GM19438 (cell line): ENCODE measurements at regions not wholly inside any gene's neighbourhood (a gene's known extent, or its start where the extent isn't known, plus 50 kb on each side); places are given as distances from the start of the nearest gene placed in this dataset.

Experiments
- ATAC-seq: cut with Tn5 transposase; IDR thresholded peaks from one replicate; pipeline ENCODE4 v1.9.1; 2021; ENCODE audit warnings: low read depth; ENCODE audit not compliant: unreplicated experiment

DNA sequence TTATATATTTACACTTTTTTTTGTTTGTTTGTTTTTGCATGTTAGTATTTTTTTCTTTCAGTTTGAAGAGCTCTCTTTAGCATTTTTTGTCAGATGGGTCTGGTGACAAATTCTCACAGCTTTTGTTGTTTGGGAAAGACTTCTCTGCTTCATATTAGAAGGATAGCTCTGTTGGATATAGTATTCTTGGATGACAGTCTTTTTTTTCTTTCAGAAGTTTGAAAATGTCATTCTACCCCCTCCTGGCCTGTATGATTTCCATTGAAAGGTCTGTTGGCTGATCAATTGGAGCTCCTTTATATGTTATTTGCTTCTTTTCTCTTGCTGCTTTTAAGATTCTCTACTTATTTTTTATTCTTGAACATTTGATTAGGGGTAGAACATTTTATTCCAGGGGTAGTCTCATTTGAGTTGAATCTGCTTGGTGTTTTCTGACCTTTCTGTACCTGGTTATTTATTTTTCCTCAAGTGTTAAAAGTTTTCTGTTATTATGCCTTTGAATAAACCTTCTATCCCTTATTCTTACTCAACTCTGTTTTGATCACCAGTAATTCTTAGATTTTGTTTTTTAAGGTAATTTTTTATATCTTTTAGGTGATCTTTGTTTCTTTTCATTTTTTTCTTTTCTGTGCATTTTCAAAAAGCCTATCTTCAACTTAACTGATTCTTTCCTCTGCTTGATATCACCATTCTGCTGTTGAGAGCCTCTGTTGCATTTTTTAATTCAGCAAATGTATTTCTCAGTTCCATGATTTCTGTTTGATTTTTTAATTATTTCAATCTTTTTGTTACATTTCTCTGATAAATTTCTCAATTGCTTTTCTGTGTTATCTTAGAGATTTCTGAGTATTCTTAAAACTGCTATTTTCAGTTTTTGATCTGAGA is 176.8 kb upstream of the ECI2 start:
- no peak for ATAC-seq

DNA sequence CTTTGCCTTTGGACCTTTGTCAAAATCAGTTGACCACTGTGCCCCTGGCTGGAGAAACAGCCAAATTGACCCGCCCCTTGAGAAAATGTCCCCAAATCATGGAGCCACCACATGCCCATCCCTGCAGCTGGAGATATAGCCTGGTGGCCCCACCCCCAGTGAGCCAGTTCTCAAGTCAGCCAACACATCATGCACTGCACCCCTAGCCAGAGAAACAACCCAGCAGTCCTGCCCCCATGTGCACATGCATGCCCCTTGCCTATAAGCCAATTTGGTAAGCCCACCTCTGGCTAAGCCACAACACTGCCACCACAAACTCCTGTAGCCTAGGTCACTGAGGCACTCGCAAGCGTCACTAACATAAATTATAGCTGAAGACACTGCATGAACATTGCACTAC is 174.2 kb upstream of the ECI2 start:
- no peak for ATAC-seq

DNA sequence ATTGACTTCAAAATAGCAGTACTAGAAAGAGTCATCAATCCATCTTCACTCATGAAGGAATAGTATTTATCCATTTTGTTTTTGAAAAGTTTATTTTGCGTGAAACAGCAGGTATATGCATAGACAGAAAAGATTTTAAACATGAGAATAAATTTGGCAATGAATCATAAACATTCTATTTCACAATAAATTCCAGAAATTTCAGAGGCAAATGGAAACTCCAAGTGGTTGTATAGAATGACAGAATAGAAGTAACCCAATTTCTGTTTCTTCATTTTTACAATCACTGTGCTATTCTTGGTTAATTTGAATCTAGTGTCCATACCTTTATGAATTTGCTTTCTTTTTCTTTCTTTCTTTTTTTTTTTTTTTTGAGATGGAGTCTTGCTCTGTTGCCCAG is 173.0 kb upstream of the ECI2 start:
- no peak for ATAC-seq

DNA sequence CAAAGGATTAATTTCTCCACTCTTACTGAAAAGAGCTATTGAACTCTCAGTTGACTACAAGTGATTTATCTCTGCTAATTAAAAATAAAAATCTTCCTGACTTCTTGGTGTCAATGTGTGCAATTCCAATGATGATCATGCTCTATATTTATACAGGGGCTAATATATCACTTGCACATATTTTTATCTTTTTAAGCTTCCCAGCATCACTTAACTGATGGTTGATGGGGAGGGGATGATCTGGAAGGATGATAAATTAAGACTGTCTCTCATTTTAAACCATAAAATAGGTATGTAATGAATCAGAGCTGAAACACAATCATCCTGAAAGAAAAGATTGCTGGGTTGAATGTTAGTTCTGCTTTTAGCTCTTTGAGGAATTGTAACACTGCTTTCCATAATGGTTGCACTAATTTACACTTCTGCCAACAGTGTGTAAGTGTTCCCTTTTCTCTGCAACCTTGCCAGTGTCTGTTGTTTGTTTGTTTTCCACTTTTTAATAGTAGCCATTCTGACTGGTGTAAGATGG is 169.6 kb upstream of the ECI2 start:
- ATAC-seq: no peak

DNA sequence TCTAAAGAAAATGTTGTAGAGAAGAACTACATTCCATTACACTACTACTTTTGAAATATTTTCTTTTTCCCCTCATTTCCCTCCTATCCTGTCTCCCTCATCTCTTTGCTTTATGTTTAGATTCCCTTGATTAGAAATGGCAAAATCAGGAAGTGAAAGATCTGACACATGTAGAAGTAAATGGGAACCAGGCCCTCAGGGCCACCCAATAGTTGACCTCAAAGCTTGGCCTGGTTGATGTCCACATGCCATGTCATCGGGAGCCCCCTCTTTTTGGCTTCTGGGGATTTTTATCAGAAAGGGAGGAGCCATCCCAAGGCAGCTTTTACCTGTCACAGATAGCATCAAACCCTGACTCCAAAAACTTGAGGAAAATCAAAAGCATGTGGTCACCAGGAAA is 168.3 kb upstream of the ECI2 start:
- no peak for ATAC-seq

DNA sequence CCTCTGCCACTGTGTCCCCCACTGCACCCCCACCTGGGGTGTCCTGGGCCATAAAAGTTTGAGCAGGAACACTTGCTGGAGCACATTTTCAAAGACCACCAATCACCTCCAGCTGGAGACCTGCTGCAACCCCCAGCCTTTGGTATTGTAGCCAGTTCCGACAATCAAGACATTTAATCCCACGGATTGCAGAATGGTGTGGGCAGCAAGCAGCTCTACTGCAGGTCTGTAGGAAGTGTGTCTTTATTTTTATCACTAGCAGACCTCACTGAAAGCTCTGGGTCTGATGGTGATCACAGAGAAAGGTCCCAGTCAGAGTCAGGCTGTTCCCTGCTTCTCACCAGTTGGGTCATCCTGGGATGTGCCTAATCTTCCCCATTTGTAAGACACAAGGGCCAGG is 167.1 kb upstream of the ECI2 start:
- ATAC-seq: no peak

DNA sequence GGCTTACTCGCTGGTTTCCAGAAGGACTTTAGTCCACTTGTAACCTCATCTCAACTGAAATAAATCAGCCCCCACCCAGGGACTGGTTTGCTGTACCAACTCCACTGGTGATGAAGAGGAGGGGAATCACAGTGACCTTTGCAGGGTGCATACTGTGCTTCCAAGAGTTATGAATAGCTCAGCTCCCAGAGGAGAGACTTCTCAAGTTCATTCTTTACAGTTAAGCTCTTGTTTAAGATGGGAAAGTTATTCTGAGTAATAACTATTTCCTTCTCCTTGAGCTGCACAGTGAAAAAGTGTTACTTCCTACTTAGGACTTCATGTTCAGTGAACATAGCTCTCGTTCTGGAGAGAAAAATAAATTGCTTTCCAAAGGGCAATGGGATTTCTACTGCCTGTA is 166.5 kb upstream of the ECI2 start:
- ATAC-seq: no peak

DNA sequence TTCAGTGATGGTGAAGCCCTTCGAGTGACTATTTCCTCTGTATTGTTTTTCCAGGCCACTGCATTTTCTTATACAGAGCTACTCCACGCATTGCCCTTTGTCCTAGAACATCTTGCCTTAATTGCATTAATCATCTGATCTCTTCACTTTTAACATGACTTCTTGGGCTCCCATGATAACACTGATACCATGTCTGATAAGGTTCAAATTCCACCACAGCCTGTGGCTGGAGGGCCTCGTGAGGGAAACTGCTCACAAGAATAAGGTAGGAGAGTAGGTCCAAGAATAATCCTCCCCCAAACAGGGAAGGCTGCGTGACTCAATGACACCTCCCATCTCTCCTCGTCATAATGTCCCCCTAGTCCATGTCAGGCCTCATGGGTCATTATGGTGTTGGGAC is 165.5 kb upstream of the ECI2 start:
- no peak for ATAC-seq

DNA sequence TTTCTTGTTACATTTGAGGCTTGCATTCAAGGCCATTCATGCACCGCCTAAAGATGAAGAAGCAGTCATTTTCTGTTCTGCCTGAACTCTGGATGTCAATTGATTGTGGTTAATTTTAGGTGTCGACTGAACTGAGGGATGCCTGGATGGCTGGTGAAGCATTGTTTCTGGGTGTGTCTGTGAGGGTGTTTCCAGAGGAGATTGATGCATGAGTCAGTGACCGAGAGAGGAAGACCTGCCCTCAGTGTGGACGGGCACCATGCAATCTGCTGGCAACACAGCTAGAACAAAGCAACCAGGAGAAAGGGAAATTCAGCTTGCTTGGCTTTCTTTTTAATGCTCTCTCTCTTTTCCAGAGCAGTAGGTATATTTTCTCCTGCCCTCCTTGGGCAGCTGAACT is 164.1 kb upstream of the ECI2 start:
- no peak for ATAC-seq

DNA sequence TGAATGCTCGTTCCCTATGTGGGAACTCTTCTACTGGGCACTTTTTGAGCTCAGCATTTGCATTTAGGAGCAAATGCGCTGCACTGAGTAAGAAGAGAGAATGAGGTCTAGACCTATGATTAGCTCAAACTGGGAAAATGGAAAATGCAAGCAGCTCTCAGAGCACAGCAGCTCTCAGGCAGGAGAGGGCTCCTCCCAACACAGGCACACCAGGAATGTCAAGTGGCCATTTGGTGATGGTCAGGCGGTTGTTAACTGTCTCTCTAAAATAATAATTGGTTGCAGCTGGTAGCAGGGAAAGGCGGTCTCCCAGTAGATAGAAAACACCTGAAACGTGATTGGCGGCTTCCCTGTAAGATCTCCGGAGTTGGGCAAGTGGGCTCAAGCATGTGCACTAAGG is 162.0 kb upstream of the ECI2 start:
- no peak for ATAC-seq

DNA sequence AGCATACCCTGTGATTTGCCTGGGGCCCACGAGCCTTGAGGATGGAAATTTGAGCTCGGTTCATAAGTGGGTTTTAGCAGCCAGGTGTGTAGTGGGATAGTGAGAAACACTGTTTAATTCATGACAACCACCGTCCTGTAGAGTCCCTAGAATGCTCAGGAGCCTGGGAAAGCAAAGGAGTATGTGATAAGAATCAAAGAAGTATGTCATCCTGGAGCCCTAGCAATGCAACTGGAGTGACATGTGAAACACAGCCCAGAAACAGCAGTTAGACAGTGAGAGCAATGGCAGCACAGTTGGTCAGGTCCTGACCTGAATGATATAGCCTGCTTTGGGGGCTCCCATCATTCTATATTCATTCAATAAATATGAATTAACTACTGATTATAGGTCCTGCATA is 161.2 kb upstream of the ECI2 start:
- ATAC-seq: no peak

DNA sequence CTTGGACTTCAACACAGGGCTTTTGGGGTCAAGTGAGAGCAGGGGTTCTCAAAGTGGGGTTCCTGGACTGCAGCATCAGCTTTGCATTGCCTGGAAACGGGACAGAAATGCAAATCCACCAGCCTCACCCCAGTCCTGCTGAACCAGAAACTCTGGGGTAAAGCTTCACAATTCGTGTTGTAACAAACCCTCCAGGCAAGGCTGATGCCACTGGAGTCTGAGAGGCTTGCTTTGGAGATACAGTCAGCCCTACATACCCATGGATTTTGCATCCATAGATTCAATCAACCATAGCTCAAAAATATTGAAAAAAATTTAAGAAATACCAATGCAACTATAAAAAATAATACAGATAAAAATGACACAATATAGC is 160.4 kb upstream of the ECI2 start:
- no peak for ATAC-seq

DNA sequence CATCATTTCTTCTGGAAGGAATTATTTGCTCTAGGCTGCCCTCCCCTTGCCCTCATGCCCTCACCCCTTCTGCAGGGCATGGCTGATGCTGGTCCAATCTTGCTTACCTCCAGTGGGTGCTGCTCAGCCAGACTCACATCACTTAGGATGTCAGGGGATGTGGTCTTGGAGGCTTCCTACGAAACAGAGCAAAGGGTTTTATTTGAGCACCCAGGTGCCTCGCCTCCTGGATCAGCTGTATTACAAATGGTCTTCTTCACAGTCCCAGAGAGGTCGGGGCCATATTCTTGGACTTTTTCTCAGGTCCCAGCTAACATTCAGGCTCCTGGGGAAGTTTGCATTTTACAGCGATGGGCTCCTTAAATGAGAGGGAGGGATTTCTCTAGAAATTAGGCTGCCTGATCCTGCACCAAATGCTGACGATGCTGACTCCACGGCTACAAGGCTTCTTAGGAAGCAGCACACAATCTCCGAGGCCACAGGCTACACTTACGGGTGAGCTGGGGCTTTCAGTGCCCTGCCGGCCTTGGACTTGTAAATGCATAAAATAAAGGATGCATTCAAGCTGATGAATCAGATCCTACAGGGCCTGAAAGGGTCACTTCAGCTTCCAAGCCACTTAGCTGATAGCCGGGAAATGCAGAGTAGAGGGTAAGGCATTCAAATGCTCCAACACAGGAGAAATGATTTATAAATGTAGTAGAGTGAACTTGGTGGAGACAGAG is 159.8 kb upstream of the ECI2 start:
- no peak for ATAC-seq

DNA sequence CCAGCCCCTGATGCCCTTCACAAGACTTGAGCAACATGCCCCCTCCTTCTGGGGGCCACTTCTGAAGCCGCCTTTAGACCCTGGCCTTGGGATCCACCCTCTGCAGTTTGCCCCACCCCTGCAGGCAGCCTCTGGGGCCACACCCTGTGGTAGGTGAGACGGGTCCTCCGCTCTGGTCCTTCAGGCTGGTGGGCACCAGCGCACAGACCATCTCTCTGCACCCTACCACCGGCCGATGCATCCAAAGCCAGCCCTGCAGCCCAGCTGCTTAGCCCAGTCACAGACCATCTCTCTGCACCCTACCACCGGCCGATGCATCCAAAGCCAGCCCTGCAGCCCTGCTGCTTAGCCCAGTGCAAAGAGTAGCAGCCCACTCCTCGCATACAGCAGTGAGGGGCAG is 159.3 kb upstream of the ECI2 start:
- no peak for ATAC-seq

DNA sequence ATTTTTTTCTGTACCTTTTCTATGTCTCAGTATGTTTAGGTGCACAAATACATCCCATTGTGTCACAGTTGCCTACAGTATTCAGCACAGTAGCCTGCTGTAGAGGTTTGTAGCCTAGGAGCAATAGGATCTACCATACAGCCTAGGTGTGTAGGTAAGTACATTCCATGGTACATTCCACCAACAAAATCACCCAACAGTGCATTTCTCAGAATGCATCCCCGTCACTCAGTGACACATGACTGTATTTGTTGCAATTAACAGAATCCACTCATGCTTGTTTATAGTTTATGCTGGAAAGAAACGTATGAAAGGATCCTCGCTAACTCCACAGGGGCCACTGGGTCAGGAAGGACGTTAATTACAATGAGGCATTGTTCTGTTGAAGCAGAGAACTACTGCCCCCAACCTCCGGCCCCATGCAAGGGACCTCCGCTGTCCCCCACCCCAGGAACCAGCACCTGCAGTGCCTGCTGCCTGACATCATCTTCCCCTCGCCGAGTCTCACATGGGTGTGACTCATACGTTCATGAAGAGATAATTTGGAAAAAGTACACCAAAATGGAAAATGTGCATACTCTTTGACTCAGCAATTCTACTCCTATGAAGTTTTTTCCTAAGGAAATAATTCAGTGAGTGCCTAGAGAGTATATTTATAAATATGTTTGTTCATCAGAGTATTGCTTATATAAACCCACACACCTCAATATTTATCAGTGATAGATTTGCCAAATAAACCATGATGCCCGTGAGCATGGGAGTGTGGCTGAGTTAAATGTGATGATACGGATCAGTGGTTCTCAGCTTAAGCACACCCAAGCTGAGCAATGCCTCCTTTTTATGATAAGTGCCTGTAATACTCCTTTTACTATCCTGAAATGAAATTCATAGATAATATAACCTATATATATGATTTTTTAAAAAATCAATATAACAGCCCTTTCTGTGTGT is 156.4 kb upstream of the ECI2 start:
- no peak for ATAC-seq

DNA sequence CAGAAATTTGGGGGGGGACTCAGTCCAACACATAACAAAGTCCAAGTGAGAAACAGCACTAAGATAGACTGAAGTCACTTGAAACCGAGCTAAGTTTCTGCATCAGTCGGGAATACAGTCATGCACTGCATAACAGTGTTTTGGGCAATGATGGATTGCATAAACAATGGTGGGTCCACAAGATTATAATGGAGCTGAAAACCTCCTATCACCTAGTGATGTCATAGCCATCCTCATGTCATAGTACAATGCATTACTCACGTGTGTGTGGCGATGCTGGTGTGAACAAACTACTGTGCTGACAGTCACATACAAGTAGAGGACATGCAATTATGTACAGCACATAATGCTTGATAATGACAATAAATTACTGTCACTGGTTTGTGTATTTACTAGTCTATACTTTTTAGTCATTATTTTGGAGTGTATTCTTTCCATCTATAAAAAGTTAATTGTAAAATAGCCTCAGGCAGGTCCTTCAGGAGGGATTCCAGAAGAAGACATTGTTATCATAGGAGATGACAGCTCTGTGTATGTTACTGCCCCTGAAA is 154.5 kb upstream of the ECI2 start:
- no peak for ATAC-seq

DNA sequence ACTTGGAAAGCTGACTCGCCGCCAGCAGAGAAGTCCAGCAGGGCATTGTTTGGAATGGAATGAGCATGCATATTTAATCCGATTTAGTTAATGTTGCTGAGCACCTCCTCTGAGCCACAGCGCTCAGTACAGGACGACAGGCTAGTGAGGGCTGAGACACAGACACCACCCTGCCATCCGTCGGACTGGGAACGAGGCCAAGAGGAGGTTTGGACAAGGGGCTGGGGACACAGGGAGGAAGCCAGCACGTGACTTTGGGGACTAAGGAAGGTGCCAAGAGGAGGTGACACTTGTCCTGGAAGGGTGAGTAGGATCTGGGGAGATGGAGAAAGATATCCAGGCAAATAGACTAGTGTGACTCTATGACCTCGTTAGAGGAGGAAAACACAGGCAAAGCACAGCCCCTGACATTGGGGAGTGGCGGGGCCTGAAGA is 152.5 kb upstream of the ECI2 start:
- no peak for ATAC-seq

DNA sequence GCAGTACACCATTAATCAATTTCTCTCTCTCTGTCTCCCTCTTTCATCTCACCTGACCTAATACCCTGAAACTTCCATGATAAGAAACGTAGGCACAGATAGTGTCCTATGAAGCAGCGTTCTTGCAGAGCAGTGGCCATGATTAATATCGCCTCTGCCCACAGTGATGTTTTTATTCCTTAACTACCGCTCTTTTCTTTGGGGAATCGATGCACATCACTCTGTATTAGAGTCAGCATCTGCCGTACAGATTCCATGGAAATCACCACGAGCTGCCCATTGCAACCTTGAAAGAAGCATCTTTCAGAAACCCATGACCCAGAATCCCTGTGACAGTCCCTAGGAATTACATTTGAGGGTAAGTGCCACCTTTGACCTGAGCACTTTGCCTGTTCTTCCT is 152.0 kb upstream of the ECI2 start:
- no peak for ATAC-seq

DNA sequence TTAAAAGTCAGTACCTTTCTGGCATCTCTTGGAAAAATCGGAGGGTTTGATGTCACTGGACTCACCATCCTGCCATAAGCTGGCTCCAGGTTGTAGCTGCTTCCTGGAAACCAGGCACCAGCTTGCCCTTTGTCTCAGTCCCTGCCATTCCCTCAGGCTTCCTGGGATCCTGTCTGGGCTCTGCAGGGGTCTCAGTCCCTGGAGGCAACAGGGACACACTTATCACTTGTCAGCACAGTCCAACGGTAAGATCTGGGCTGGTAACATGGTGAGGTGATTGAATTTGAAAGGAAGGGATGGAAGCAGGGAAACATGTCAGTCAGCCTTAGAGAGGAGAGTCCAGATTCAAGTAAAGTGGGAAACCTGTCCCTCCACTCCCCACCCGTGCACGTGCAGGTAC is 147.6 kb upstream of the ECI2 start:
- no peak for ATAC-seq
